ENCODE measurements at regions not wholly inside any gene's neighbourhood (a gene's known extent, or its start where the extent isn't known, plus 50 kb on each side); places are given as distances from the start of the nearest gene placed in this dataset.

DNA sequence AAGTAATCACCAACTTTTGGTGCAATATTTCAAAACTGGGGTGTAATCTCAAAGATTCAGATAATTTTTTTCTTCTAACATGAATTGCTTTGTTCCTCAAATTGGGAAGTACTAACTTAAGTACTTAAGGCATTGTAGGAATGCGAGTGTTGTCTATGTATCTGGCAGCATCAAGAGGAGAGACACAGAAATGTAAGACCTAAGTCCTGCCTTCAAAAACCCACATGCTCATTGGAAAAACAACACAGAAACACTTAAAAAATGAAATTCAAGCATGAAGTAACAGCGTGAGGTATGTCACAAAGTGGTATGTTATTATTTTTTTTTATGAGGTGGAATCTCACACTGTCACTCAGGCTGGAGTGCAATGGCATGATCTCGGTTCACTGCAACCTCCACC, 288.5 kb downstream of the ZEB1 start:
- TF ChIP-seq CTCF (tag by site-specific recombination; IDR thresholded peaks at IDR 0.05) (no peak), KLF8 (tag by site-specific recombination; IDR thresholded peaks at IDR 0.05) (no peak), ZNF629 (tag by site-specific recombination; IDR thresholded peaks at IDR 0.05) (no peak), YY1 (tag by site-specific recombination; IDR thresholded peaks at IDR 0.05) (no peak), ZNF555 (tag by site-specific recombination; conservative IDR thresholded peaks at IDR 0.05) (no peak), ZNF132 (tag by site-specific recombination; IDR thresholded peaks at IDR 0.05; ENCODE audit: borderline replicate concordance) (no peak), ZBTB48 (tag by site-specific recombination; IDR thresholded peaks at IDR 0.05) (no peak), ZNF18 (tag by site-specific recombination; IDR thresholded peaks at IDR 0.05) (no peak)
- TF ChIP-seq, protein P1, sequence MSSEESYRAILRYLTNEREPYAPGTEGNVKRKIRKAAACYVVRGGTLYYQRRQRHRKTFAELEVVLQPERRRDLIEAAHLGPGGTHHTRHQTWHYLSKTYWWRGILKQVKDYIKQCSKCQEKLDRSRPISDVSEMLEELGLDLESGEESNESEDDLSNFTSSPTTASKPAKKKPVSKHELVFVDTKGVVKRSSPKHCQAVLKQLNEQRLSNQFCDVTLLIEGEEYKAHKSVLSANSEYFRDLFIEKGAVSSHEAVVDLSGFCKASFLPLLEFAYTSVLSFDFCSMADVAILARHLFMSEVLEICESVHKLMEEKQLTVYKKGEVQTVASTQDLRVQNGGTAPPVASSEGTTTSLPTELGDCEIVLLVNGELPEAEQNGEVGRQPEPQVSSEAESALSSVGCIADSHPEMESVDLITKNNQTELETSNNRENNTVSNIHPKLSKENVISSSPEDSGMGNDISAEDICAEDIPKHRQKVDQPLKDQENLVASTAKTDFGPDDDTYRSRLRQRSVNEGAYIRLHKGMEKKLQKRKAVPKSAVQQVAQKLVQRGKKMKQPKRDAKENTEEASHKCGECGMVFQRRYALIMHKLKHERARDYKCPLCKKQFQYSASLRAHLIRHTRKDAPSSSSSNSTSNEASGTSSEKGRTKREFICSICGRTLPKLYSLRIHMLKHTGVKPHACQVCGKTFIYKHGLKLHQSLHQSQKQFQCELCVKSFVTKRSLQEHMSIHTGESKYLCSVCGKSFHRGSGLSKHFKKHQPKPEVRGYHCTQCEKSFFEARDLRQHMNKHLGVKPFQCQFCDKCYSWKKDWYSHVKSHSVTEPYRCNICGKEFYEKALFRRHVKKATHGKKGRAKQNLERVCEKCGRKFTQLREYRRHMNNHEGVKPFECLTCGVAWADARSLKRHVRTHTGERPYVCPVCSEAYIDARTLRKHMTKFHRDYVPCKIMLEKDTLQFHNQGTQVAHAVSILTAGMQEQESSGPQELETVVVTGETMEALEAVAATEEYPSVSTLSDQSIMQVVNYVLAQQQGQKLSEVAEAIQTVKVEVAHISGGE (tag by site-specific recombination; conservative IDR thresholded peaks at IDR 0.05; ENCODE audit: low read depth): no peak

Data from HEK293 (cell line).